ACC112 (cell line): ENCODE measurements at regions not wholly inside any gene's neighbourhood (a gene's known extent, or its start where the extent isn't known, plus 50 kb on each side); places are given as distances from the start of the nearest gene placed in this dataset.

Experiments used
- H2AFZ ChIP-seq: fragments of 200-600 bp; sonication (generic); one replicate; pipeline ENCODE4 v1.6.0; 2017; ENCODE audit warnings: antibody characterized with exemption, low read length; ENCODE audit not compliant: unreplicated experiment
- H3K27ac ChIP-seq: fragments of 200-600 bp; sonication (generic); 2 replicates; pipeline ENCODE4 v1.5.1; 2014; ENCODE audit warnings: low read depth, mild to moderate bottlenecking, antibody characterized with exemption, low read length, moderate library complexity
- H3K27me3 ChIP-seq: fragments of 200-600 bp; sonication (generic); 2 replicates; pipeline ENCODE4 v1.6.1; 2014; ENCODE audit warnings: mild to moderate bottlenecking, antibody characterized with exemption, low read length, moderate library complexity, mixed read lengths; ENCODE audit not compliant: insufficient read depth
- H3K36me3 ChIP-seq: fragments of 200-600 bp; sonication (generic); 2 replicates; pipeline ENCODE4 v1.6.1; 2016; ENCODE audit warnings: mild to moderate bottlenecking, antibody characterized with exemption, low read length, moderate library complexity, mixed read lengths; ENCODE audit not compliant: insufficient read depth
- H3K4me1 ChIP-seq: fragments of 200-600 bp; sonication (generic); one replicate; pipeline ENCODE4 v1.6.1; 2016; ENCODE audit warnings: low read length, mixed read lengths; ENCODE audit not compliant: insufficient read depth, unreplicated experiment, control insufficient read depth
- H3K4me3 ChIP-seq: fragments of 200-600 bp; sonication (generic); 2 replicates; pipeline ENCODE4 v1.5.1; 2014; ENCODE audit warnings: mild to moderate bottlenecking, low read depth, low read length
- H3K79me2 ChIP-seq: fragments of 200-600 bp; sonication (generic); one replicate; pipeline ENCODE4 v1.6.0; 2016; ENCODE audit warnings: low read length; ENCODE audit not compliant: control insufficient read depth, unreplicated experiment, insufficient read depth

DNA sequence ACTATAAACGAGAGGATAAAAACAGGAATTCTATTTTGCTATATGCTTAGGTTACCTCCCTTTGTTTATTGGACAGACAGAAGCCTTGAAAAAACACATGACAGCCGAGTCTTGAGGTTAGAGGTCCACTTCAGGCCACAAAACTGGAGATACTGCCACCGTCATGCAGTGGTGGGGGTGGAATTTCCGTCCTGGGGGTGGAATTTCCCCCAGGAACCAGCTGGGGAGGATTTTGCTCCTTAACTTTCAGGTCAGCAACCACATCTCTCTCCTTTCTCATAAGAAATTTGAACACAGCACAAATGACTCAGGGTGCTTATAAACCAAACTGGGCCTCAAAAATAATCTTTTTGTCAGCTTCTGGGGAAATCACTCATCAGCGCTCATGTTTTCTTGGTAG is 545.8 kb upstream of the ADAMTS9 start:
- Histone ChIP-seq H3K4me3 (no peak overlapping the region), H3K27me3 (no peaks in the 10 kb centered on the region), H3K36me3 (no peaks in the 10 kb centered on the region), H3K27ac (no peak overlapping the region), H3K79me2 (no peaks in the 10 kb centered on the region), H2AFZ (no peak overlapping the region), H3K4me1 (no peaks in the 10 kb centered on the region)

DNA sequence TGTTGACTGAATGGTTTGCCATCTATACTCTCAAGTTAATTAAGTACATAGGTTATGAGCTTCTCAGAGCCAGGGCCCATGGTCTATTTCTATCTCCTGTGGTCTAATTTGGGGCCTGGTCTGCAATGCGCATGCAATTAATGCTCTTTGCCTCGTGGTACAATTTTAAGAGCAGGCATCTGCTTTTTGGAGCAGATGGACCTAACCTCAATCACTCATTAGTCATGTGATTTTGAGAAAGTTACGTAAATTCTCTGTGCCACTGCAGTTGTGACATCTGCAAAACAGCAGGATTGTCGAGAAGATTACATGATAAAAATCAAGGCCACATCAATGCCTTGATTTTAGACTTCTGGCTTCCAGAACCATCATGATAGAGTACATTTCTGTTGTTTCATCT is 543.7 kb upstream of the ADAMTS9 start:
- Histone ChIP-seq H3K79me2 (no peaks in the 10 kb centered on the region), H3K4me1 (no peaks in the 10 kb centered on the region), H3K36me3 (no peaks in the 10 kb centered on the region), H3K27me3 (no peaks in the 10 kb centered on the region), H2AFZ (no peak overlapping the region), H3K27ac (no peak overlapping the region), H3K4me3 (no peak overlapping the region)

DNA sequence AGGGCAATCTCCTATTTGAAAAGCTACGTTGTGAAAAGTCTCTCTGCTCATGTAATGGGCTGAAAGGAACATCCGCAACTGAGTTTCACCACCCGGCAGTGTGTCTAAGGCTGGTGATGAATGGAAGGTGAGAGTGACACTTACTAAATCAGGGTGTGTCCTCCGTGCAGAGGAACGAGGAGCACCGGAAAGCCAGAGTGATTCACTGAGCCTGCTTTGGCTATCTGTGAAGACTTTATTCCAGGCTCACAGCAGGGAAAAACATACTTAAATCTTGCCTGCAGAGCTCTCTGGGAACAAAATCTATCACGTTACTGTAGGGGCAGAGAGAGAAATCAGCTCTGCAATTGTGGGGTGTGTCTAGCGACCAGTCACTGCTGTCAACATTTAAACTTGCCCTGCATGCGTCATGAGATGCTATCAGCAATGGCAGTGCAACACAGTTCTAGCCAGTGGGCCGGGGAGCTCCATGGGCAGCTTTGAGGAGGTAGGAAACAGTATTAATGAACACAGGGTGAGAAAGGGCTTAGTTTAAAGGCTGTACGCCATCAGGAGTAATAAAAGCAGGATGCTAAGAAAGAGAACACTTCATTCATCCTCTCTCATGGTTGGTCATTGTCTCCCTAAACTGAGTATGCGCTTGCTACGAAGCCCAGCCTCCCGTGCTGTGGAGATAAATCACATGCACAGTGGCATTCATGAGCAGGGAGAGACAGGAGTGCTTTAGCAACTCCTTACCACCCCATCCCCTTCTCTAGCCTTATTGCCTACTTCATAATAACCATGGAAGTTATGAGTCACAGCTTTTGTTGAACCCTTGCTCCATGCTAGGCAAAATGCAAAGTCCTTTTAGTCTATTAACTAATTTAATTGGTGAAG is 542.7 kb upstream of the ADAMTS9 start:
- no peaks in the 10 kb centered on the region for H3K36me3 ChIP-seq
- no peaks in the 10 kb centered on the region for H3K4me1 ChIP-seq
- H3K27me3 ChIP-seq = no peaks in the 10 kb centered on the region
- no peaks in the 10 kb centered on the region for H3K79me2 ChIP-seq
- H3K27ac ChIP-seq = no peak overlapping the region
- H2AFZ ChIP-seq = no peak overlapping the region
- H3K4me3 ChIP-seq = no peak overlapping the region

DNA sequence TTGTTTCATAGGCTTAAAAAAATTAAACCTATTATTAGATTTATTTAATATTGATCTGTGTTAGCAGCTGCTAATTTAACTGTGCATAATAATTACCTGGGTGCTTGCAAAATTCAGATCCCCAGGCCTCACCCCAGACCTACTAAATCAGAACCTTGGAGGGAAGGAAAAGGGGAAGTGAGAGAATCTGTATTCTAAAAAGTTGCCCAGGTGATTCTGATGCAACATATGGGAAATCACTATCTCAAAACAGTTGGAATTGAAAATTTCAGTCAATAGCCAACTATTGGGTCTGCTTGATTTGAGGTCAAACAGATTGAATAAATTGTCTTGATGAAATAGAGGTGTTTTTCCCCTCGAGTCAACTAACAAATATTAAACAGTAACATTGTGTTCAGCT is 538.5 kb upstream of the ADAMTS9 start:
- Histone ChIP-seq H3K79me2 (no peaks in the 10 kb centered on the region), H3K27me3 (no peaks in the 10 kb centered on the region), H3K27ac (no peak overlapping the region), H2AFZ (no peak overlapping the region), H3K36me3 (no peaks in the 10 kb centered on the region), H3K4me3 (no peak overlapping the region), H3K4me1 (no peaks in the 10 kb centered on the region)

DNA sequence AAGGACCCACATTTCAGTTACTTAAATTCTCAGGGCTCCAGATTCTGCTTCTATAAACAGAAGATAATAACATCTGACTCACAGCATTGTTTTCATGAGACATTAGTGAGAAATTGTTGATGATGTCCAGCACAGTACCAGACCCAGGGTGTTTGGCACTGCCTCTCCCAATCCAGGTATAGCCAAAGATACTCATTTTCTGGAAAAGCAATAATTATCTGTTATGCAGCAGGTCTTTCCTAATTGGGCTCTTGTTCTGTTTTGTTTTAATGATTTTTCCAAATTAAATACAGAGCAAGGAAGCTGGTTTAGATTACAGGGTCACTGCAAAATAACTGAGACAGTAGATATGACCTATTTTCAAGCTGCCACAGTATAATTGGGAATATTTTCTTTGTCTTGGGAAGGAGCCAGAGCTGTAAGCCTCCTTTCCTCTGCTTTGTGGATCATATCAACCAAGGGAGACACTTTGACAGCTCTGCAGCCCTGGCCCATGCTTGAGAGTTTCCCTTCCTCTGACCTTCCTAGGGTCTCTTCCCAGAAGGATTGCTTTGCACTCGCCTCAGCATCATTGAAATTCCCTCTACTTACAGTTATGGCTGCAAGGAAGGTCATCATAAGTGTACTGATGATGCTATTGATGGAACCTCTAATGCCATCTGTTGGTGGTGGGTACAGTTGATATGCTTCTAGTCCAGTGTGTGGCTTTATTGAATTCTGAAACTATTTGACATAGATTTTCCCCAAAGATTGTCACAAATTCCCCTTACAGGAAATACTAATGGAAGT is 522.4 kb upstream of the ADAMTS9 start:
- no peaks in the 10 kb centered on the region for H3K4me1 ChIP-seq
- H3K4me3 ChIP-seq = no peak overlapping the region
- no peaks in the 10 kb centered on the region for H3K36me3 ChIP-seq
- no peak overlapping the region for H2AFZ ChIP-seq
- no peaks in the 10 kb centered on the region for H3K79me2 ChIP-seq
- H3K27me3 ChIP-seq = peaks cover 5% of the 10 kb centered on the region; the same call in 1 of the 2 replicates
- no peak overlapping the region for H3K27ac ChIP-seq

DNA sequence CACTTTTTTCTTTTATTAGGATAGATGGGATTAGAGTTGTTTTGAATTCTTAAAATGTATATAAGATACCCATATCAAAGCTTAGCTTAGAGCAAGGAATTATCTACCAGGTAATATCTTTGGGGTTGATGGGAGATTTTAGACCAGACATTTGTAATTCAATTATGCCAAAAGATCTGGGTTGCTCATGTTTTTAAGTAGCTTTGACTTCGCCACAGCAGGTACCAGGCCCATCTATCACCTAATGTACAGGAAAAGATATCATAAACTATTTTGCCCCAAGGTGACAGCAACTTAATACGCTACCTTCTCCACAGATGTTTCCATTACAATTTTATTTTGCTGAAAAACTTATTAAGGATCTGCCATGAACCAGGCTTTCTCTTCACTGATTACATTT is 514.6 kb upstream of the ADAMTS9 start:
- H2AFZ ChIP-seq = no peak overlapping the region
- 0 out of 2 replicates have a peak, but pooled peaks cover 3% of the 10 kb centered on the region for H3K27me3 ChIP-seq
- no peak overlapping the region for H3K27ac ChIP-seq
- no peaks in the 10 kb centered on the region for H3K79me2 ChIP-seq
- H3K4me3 ChIP-seq = no peak overlapping the region
- H3K36me3 ChIP-seq = no peaks in the 10 kb centered on the region
- H3K4me1 ChIP-seq = no peaks in the 10 kb centered on the region

DNA sequence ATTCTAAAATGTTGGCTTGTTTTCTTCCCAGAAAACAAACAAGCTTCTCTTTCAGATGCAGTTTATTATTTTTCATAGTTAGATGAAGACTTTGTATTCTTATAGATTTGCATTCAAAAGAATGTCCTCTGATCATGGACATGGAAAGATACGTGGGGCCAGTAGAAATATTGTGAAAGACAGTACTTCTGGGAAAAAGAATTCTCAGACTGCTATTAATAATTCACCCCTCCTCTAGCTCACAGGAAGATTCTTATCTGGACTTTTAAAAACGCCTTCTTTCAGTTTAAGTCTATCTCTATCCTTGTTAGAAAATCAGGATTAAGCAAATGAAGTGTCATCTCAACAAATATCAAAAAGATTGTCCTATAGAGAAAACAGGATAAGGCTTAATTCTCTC is 514.1 kb upstream of the ADAMTS9 start:
- Histone ChIP-seq H3K4me1 (no peaks in the 10 kb centered on the region), H3K27ac (no peak overlapping the region), H3K27me3 (0 out of 2 replicates have a peak, but pooled peaks cover 3% of the 10 kb centered on the region), H3K36me3 (no peaks in the 10 kb centered on the region), H3K79me2 (no peaks in the 10 kb centered on the region), H2AFZ (no peak overlapping the region), H3K4me3 (no peak overlapping the region)

DNA sequence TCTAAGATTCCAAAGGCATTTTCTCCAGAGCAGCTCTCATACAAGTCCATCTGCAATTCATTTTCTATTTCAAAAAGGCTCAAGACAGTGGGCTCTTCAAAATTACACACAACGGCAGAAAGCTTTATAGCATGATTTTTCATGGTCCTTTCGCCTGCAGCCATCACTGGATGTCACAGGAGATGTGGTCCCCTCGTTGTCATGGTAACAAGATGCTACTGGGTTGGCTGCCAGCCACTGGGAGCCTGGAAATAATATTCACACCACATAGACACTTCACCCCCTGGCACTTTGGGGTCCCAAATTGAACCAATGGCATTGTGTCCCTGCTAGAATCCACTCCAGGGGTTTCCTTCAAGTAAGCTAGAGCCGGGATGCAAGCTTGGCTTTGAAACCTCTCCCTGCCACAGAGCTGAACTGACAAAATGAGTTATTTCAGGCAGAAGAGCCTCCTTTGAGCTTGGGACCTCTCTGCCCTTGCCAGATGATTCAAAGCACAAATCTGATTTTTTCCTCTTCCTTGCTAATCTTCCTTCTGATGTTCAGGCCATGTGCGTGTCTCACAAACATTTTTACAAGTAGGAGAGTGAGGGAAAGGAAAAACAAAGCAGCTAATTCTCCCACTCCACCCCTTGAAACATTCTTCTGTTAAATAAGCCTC is 512.6 kb upstream of the ADAMTS9 start:
- Histone ChIP-seq H3K4me1 (no peaks in the 10 kb centered on the region), H3K79me2 (no peaks in the 10 kb centered on the region), H3K4me3 (no peak overlapping the region), H3K27me3 (0 out of 2 replicates have a peak, but pooled peaks cover 3% of the 10 kb centered on the region), H2AFZ (no peak overlapping the region), H3K36me3 (no peaks in the 10 kb centered on the region), H3K27ac (no peak overlapping the region)

DNA sequence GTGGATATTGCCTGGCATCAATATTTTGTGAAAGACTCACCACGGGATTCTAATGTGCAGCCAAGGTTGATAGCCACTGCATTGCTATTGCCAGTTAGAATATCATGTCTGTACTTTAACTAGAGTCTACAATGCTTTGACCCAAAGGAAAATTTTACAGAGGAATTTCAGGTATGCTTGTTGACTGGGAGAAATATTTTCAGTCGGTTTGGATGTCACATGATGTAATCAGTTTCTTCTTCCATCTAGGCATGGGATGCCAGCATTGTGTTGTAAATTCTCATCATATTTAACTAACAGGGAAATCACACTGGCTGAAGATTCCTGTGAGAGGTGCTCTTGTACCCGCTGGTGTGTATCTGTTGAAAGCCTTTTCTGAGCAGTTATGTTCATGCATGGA is 508.9 kb upstream of the ADAMTS9 start:
- Histone ChIP-seq H3K27me3 (0 out of 2 replicates have a peak, but pooled peaks cover 3% of the 10 kb centered on the region), H3K79me2 (no peaks in the 10 kb centered on the region), H3K27ac (no peak overlapping the region)

DNA sequence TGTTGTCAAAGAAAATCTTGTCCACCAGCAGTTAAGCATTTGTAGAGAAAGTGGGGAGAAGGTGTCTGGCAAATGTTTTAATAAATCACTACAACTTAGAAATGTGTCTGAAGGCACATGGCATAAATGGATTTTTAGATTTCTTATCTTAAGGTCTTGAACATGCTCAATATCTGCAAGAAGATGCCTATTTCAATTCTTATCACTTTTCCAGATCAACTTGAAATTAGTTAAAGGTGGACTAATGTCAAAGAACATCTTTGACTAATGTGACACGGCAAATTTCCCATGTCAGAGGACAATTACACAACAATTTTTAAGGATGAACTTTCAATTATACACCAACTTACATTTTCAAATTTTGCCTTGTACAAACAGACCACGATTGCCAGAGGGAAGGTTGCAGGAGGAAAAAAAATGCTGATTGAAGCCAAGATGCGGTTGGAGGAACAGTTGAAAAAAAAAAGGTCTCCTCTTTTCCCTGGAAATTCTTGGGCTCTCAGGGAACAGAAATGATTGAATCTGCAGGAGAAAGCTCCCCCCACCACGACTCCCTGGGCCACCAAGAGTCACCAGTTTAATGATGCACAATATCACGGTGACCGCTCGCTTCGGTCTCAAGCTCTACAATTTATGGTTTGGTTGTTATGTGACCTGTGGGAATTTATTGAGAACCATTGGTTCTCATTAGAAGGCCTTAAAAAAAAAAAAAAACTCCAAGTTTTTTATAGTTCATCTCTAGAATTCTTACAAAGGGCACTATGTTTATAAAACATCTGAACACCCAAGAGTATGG is 507.6 kb upstream of the ADAMTS9 start:
- Histone ChIP-seq H3K27ac (no peak overlapping the region), H3K36me3 (no peaks in the 10 kb centered on the region), H3K79me2 (no peaks in the 10 kb centered on the region)

More for the DNA sequence above, 508.9 kb upstream of the ADAMTS9 start:
- H3K4me1 ChIP-seq = no peaks in the 10 kb centered on the region
- no peaks in the 10 kb centered on the region for H3K36me3 ChIP-seq
- no peak overlapping the region for H3K4me3 ChIP-seq
- no peak overlapping the region for H2AFZ ChIP-seq

More for the DNA sequence above, 507.6 kb upstream of the ADAMTS9 start:
- Histone ChIP-seq H3K27me3 (0 out of 2 replicates have a peak, but pooled peaks cover 3% of the 10 kb centered on the region), H3K4me1 (no peaks in the 10 kb centered on the region), H2AFZ (no peak overlapping the region), H3K4me3 (no peak overlapping the region)
